ENCODE measurements at regions not wholly inside any gene's neighbourhood (a gene's known extent, or its start where the extent isn't known, plus 50 kb on each side); places are given as distances from the start of the nearest gene placed in this dataset.

DNA sequence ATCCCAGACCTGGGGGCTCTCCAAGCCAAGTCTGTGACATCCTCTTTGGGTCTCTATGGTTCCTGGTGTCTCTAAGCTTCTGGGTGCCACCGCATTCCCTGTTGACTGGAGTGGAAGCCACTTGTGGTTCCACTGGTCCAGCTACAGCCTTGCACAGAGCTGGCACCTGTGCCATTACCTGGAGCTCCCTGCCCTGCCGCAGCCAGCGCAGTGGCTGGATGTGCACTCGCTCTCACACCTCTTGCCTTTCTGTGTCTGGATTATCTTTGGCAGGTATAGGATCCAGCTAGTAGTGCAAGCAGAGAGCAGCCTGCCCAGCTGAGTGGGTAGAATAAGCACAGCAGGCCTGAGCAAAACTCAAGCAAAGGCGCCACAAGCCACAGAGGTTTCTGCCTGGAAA is 1635.5 kb downstream of the OTOL1 start:
- TF ChIP-seq CTCF (IDR thresholded peaks at IDR 0.05) = no peak

DNA sequence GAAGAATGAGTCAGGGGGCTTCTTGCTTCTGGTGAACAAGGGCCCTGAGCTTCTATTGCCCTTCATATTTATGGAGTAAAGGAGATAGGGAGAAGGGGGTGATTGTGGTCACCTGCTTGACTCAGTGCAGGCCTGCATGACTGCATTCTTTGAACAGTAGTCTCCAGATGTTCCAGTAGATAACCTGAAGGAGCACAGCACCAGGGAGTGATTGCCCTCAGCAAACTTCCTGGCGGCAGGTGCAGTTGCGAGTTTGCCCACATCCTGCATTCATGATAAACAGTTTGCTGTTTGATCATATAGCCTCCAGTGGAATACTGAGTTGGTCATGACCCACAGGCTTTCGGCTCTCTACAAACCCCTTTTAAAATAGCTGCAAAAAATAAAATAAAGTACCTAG is 1632.7 kb downstream of the OTOL1 start:
- TF ChIP-seq CTCF (IDR thresholded peaks at IDR 0.05) = no peak

- TF ChIP-seq CTCF (IDR thresholded peaks at IDR 0.05) = no peak
Observed at GRCh38 chr3:163126115-163126514, 1629.5 kb downstream of the OTOL1 start.
